ENCODE measurements at regions not wholly inside any gene's neighbourhood (a gene's known extent, or its start where the extent isn't known, plus 50 kb on each side); places are given as distances from the start of the nearest gene placed in this dataset.

GRCh38 chr5:105033637-105034400, 1471.2 kb upstream of the NUDT12 start:
- TF ChIP-seq TCF7L2 (IDR thresholded peaks at IDR 0.05; ENCODE audit: borderline replicate concordance, extremely low read depth, insufficient read depth, insufficient read length) (no peak), CTCF (IDR thresholded peaks at IDR 0.05 in 2 of 3, conservative IDR thresholded peaks at IDR 0.05 in 1 of 3; ENCODE audit: borderline replicate concordance in 1 of 3, insufficient read depth in 1 of 3, low read depth in 2 of 3, low read length in 2 of 3) (no peak), POLR2A (IDR thresholded peaks at IDR 0.05; ENCODE audit: borderline replicate concordance, extremely low read depth, insufficient read depth, insufficient read length) (no peak), MAX (IDR thresholded peaks at IDR 0.05) (no peak), RAD21 (IDR thresholded peaks at IDR 0.05; ENCODE audit: low read depth) (no peak), JUND (IDR thresholded peaks at IDR 0.05) (no peak), EGR1 (IDR thresholded peaks at IDR 0.05; ENCODE audit: low read depth) (no peak), FOSL1 (IDR thresholded peaks at IDR 0.05; ENCODE audit: low read depth) (no peak), EZH2phosphoT487 (IDR thresholded peaks at IDR 0.05; ENCODE audit: borderline replicate concordance) (no peak), ELF1 (IDR thresholded peaks at IDR 0.05; ENCODE audit: borderline replicate concordance, low read depth) (no peak), REST (IDR thresholded peaks at IDR 0.05; ENCODE audit: low read depth) (no peak), EZH2 (IDR thresholded peaks at IDR 0.05) (no peak), ZNF274 (IDR thresholded peaks at IDR 0.05; ENCODE audit: low read depth, low read length) (no peak), YY1 (IDR thresholded peaks at IDR 0.05; ENCODE audit: extremely low read depth, insufficient replicate concordance, low read depth, low read length) (no peak), SIN3A (IDR thresholded peaks at IDR 0.05; ENCODE audit: low read depth) (no peak), ZFX (IDR thresholded peaks at IDR 0.05) (no peak), POLR2AphosphoS5 (IDR thresholded peaks at IDR 0.05; ENCODE audit: low read depth, low read length) (no peak), CEBPB (IDR thresholded peaks at IDR 0.05; ENCODE audit: low read depth) (no peak), CBX3 (IDR thresholded peaks at IDR 0.05; ENCODE audit: low read depth) (no peak), SP1 (IDR thresholded peaks at IDR 0.05; ENCODE audit: low read depth) (no peak)
- Histone ChIP-seq H3K27me3 (ENCODE audit: insufficient read depth, low read length) (no peaks in the 10 kb centered on the region), H3K9me2 (ENCODE audit: insufficient read depth) (peaks cover 2% of the 10 kb centered on the region; the same call in 1 of the 2 replicates), H3K4me2 (ENCODE audit: low read length) (no peak overlapping the region), H3K4me1 (ENCODE audit: control insufficient read depth in 1 of 2, insufficient read depth in 2 of 2, low read length in 2 of 2) (no peaks in the 10 kb centered on the region), H3K9me3 (ENCODE audit: control insufficient read depth in 1 of 2, insufficient read depth in 1 of 2, low read depth in 1 of 2, low read length in 2 of 2) (no peaks in the 10 kb centered on the region), H3K27ac (ENCODE audit: low read depth, low read length) (no peak overlapping the region), H2AFZ (ENCODE audit: low read depth, low read length, poor library complexity, severe bottlenecking) (no peak overlapping the region), H4K20me1 (ENCODE audit: insufficient read depth) (no peaks in the 10 kb centered on the region), H3K9ac (ENCODE audit: low read length) (no peak overlapping the region), H3K36me3 (ENCODE audit: control insufficient read depth in 1 of 2, insufficient read depth in 2 of 2, low read length in 2 of 2) (no peaks in the 10 kb centered on the region), H3K4me3 (replicated peaks in 1 of 2; ENCODE audit: low read depth in 1 of 2, low read length in 2 of 2) (no peak overlapping the region), H3K79me2 (ENCODE audit: insufficient read depth, low read length) (no peaks in the 10 kb centered on the region)
- POLR2A ChIA-PET, result no interaction called here
- RAD21 ChIA-PET (ENCODE audit: low non-redundant PET in 1 of 2, low total read pairs in 2 of 2, uncharacterized antibody in 2 of 2, unreplicated experiment in 2 of 2), result no interaction called here
- BruUV-seq (replicated peaks), result no TSS peak
- CTCF ChIA-PET, result no interaction called here
- ATAC-seq (no peak), DNase-seq (ENCODE audit: low read depth, low spot score) (no peak)
- intact Hi-C loops (cut with micrococcal nuclease), result no loop called here

All from HCT116 (cell line).